Prostate gland (tissue), 2 donors: ENCODE measurements at regions not wholly inside any gene's neighbourhood (a gene's known extent, or its start where the extent isn't known, plus 50 kb on each side); places are given as distances from the start of the nearest gene placed in this dataset.

Experiments used
- DNase-seq: peaks from one replicate; pipeline ENCODE4 v3.0.0-alpha.2; 2019; ENCODE audit warnings: low spot score
- H3K27ac ChIP-seq, 2 donors: fragments of 200-600 bp; sonication (generic); 2 replicates each; pipeline ENCODE4 v1.5.1; 2017 to 2019
- H3K27me3 ChIP-seq: fragments of 200-600 bp; sonication (generic); replicated peaks from 2 replicates; pipeline ENCODE4 v1.5.1; 2019; ENCODE audit not compliant: insufficient read depth
- H3K36me3 ChIP-seq, 2 donors: fragments of 200-600 bp; sonication (generic); 1 replicate in 1 of 2; 2 replicates in 1 of 2; pipeline versions ENCODE4 v1.5.1 to v1.8.1; 2017 to 2019
- H3K4me1 ChIP-seq: fragments of 200-600 bp; sonication (generic); replicated peaks from 2 replicates; pipeline ENCODE4 v1.5.1; 2019
- H3K4me3 ChIP-seq, 2 donors: fragments of 200-600 bp; sonication (generic); 2 replicates each; pipeline ENCODE4 v1.5.1; 2017 to 2019
- H3K9me3 ChIP-seq: fragments of 200-600 bp; sonication (generic); 2 replicates; pipeline ENCODE4 v1.5.1; 2017
- CTCF ChIP-seq, 4 experiments: fragments of 200-600 bp in 2 of 4; fragments of 450-650 bp in 2 of 4; sonication (generic) in 2 of 4; IDR thresholded peaks; 1 replicate in 3 of 4; 2 replicates in 1 of 4; pipeline ENCODE4 v1.5.1; 2016 to 2019; ENCODE audit warnings: antibody characterized with exemption in 4 of 4, mild to moderate bottlenecking in 2 of 4, moderate library complexity in 2 of 4
- POLR2A ChIP-seq: fragments of 450-650 bp; IDR thresholded peaks from one replicate; pipeline ENCODE4 v1.6.1; 2016; ENCODE audit warnings: antibody characterized with exemption, mild to moderate bottlenecking
- POLR2AphosphoS5 ChIP-seq: sonication (generic); formaldehyde crosslinking; IDR thresholded peaks from one replicate; pipeline ENCODE4 v1.6.1; 2017; ENCODE audit warnings: antibody characterized with exemption
- WGBS: methylation state at CpG from one replicate; pipeline ENCODE4 v1.1.5; 2018; 5-methylcytosine and 5-hydroxymethylcytosine counted together
- intact Hi-C: fragments of 100-400 bp; cut with DNase I; formaldehyde crosslinking; loops from one replicate; pipeline ENCODE4 v1.14.2; 2022

- intact Hi-C loops: no loop called here
- no peaks in the 10 kb centered on the region for H3K9me3 ChIP-seq
- no peak for DNase-seq
- H3K27ac ChIP-seq: no peak overlapping the region
- H3K4me3 ChIP-seq: no peak overlapping the region
- H3K36me3 ChIP-seq: no peaks in the 10 kb centered on the region
- TF ChIP-seq POLR2AphosphoS5: no peak
- no peak for TF ChIP-seq CTCF (IDR thresholded peaks at IDR 0.05)
- TF ChIP-seq POLR2A: no peak
- H3K27me3 ChIP-seq: no peaks in the 10 kb centered on the region
- no peaks in the 10 kb centered on the region for H3K4me1 ChIP-seq
- WGBS: 93% methylated on average over 4 of the region's 4 CpGs
These were observed 77.2 kb downstream of the ACKR3 start for GRCh38 chr2:236646871-236647270.

GRCh38 chr2:236647621-236648020 lies 78.0 kb downstream of the ACKR3 start:
- no peaks in the 10 kb centered on the region for H3K4me1 ChIP-seq
- H3K4me3 ChIP-seq: no peak overlapping the region
- no peaks in the 10 kb centered on the region for H3K36me3 ChIP-seq
- TF ChIP-seq POLR2A (no peak), CTCF (IDR thresholded peaks at IDR 0.05) (no peak), POLR2AphosphoS5 (no peak)
- no peak for DNase-seq
- H3K27me3 ChIP-seq: no peaks in the 10 kb centered on the region
- WGBS: 58% methylated on average over 5 of the region's 5 CpGs
- no peaks in the 10 kb centered on the region for H3K9me3 ChIP-seq
- intact Hi-C loops: no loop called here
- H3K27ac ChIP-seq: no peak overlapping the region

- no peak overlapping the region for H3K4me3 ChIP-seq
- no peak overlapping the region for H3K27ac ChIP-seq
- intact Hi-C loops: no loop called here
These were observed 84.2 kb downstream of the ACKR3 start for GRCh38 chr2:236653863-236654262.

GRCh38 chr2:236654496-236654895 lies 84.9 kb downstream of the ACKR3 start:
- no peaks in the 10 kb centered on the region for H3K4me1 ChIP-seq
- no peak overlapping the region for H3K27ac ChIP-seq
- no peaks in the 10 kb centered on the region for H3K27me3 ChIP-seq
- WGBS: 89% methylated on average over 6 of the region's 6 CpGs
- TF ChIP-seq POLR2A: no peak
- no peak for TF ChIP-seq CTCF (IDR thresholded peaks at IDR 0.05)
- no peak for TF ChIP-seq POLR2AphosphoS5
- DNase-seq: no peak
- H3K36me3 ChIP-seq: no peaks in the 10 kb centered on the region
- no peak overlapping the region for H3K4me3 ChIP-seq
- intact Hi-C loops: no loop called here
- no peaks in the 10 kb centered on the region for H3K9me3 ChIP-seq

More at GRCh38 chr2:236653863-236654262, 84.2 kb downstream of the ACKR3 start:
- DNase-seq: no peak
- 100% methylated on average over 1 of the region's 1 CpG for WGBS
- TF ChIP-seq POLR2A (no peak), POLR2AphosphoS5 (no peak), CTCF (IDR thresholded peaks at IDR 0.05) (no peak)
- H3K9me3 ChIP-seq: no peaks in the 10 kb centered on the region
- no peaks in the 10 kb centered on the region for H3K27me3 ChIP-seq
- H3K4me1 ChIP-seq: no peaks in the 10 kb centered on the region
- no peaks in the 10 kb centered on the region for H3K36me3 ChIP-seq

- Histone ChIP-seq H3K4me1 (no peaks in the 10 kb centered on the region), H3K36me3 (no peaks in the 10 kb centered on the region), H3K9me3 (no peaks in the 10 kb centered on the region), H3K4me3 (no peak overlapping the region), H3K27ac (no peak overlapping the region), H3K27me3 (no peaks in the 10 kb centered on the region)
- TF ChIP-seq POLR2A: no peak
- no peak for TF ChIP-seq POLR2AphosphoS5
- no peak for DNase-seq
- intact Hi-C loops: no loop called here
- 94% methylated on average over 2 of the region's 2 CpGs for WGBS
These were observed 86.5 kb downstream of the ACKR3 start for GRCh38 chr2:236656166-236656565.
